Left renal pelvis (tissue), 4 donors: ENCODE measurements at regions not wholly inside any gene's neighbourhood (a gene's known extent, or its start where the extent isn't known, plus 50 kb on each side); places are given as distances from the start of the nearest gene placed in this dataset.
"Not testable (repeated sequence)": the region's sequence is repeated elsewhere in the genome, so short reads cannot be mapped to it uniquely, and the experiment has no call there.

Experiments used
- DNase-seq, 4 donors: peaks; one replicate each; pipeline ENCODE4 v3.0.0-alpha.2; 2013; ENCODE audit warnings: low read depth in 4 of 4, low spot score in 3 of 4

DNA sequence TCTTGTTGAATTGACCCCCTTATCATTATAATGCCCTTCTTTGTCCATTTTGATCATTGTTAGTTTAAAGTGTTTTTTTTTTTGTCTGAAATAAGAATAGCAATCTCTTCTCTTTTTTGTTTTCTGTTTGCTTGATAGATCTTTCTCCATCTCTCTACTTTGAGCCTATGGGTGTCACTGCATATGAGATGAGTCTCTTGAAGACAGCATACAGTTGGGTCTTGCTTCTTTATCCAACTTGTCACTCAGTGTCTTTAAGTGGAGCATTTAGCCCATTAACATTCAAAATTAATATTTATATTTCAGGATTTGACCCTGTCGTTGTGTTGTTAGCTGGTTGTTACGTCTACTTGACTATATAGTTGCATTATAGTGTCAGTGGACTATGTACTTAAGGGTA, 135.4 kb downstream of the HMHB1 start:
- no peak for DNase-seq

DNA sequence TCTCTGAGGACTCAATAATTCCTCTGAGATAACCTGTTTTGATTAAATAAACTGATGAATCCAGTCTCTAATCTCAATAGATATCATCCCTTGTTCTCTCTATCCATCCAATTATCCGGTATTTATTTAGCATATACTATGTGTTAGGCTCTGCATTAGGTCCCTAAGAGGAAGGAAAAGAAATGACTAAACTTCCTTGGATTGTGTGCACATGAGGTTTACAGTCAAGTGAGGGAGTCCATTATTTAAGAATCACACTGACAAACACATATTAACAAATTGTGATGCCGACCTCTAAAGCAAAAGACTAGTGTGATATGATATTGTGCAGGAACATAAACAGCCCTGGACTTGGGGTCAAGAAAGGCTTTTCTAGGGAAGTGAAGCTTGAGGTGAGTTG, 140.8 kb downstream of the HMHB1 start:
- no peak for DNase-seq

DNA sequence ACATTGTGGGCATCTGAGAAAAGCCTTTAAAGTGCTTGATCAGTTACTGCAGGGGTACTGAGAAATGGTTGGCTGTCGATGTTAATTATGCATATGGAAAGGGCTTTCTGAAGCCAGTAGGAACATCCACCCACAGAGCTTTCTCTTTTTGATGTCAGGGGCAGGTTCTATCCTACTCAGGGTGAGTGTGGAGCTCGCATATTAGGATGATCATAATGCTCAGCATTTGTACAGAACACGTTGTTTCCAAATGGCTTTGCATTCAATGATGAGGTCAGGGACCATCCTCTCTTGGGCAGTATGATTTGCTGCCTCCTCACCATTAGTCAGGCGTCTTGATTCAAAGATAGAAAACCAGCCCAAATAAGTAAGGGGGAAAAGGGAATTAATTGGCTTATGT, 141.9 kb downstream of the HMHB1 start:
- DNase-seq: no peak

DNA sequence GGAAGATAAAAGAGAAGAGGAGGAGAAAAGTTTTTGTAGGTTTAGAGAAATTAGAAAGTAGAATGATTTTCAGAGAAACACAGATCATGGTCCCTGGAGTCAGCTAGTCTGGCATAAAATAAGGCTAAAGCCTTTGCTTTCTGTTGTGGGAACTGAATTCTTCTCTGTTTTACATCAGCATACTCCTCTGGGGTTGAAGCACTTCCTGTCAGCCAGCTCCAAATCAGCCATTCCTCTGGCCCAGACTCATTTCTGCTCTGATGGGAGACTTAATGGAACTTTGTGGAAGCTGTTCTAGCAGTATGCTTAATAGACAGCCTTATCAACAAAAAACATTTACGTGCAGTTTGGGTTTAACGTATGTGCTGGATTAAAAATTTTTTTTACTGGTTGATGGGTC, 143.2 kb downstream of the HMHB1 start:
- DNase-seq: peak in 1 of 4 donors; percentile 4

DNA sequence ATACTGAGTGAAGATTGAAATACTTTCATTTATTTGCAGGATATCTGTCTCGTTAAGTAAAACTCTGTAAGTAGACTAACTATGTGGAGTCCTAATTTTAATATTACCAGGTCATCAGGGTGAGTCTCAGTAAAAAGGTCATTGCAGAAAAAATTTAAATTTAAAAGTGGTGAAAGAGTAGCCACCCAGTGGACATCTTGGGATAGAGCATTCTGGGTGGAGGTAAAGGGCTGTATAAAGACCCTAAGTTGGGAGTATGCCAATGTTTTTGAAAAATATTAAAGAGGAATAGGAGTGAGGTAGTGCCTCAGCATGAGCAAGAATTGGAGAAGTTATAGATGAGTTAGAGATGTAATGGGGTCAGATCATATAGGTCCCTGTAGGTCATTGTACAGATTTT, 145.5 kb downstream of the HMHB1 start:
- no peak for DNase-seq

DNA sequence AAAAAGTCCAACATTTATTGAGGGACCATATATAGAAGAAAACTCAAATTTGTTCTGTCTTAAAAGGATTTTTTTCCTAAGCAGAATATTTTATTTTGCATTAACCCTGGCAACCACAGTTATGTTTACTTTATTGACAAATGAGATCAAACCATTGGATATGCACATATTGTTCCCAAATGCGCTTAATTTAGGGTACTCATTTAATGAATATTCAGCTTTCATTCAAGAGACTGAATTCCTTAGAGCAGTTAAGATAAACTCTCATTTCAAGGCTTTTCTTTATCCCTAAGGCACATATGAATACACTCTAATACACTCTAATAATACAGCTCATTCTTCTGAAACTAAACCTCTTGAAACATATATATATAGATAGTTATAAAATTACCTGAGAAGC, 150.2 kb downstream of the HMHB1 start:
- no peak for DNase-seq

DNA sequence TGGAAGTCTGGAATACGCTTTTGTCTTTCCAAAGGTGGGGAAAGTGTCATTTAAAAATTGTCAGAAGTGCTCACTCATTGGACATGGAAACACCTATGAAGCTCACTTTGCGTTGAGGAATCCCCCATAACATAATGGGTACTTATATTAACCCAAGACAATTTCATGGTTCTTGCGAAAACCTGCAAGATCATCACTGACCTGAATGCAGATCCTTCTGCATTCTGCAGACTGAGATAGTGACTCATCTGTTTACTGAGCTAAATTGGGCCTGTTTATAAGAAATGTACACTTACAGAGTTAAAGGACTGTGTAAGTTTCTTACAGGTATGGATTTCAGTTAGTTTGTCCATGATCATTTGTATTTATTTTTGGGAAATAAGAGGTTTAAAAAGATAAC, 153.0 kb downstream of the HMHB1 start:
- DNase-seq: no peak

DNA sequence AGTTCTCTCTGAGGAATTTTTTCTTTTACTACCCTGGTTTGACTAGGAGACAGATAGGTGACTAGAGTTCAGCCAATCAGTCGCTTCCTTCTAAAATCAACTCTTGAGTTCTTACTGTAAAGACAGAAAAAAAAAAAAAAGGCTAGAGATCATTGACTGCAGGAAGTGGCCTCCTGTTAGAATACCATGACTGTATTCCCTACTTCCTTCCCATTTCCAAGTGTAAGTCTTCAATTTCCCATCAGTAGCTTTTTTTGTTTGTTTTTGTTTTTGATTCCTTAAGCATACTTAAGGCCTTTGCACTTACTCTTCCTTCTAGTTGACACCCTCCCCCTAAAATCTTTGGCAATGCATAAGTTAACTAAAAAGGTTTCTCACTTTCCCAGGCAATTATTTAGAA, 154.3 kb downstream of the HMHB1 start:
- no peak for DNase-seq

DNA sequence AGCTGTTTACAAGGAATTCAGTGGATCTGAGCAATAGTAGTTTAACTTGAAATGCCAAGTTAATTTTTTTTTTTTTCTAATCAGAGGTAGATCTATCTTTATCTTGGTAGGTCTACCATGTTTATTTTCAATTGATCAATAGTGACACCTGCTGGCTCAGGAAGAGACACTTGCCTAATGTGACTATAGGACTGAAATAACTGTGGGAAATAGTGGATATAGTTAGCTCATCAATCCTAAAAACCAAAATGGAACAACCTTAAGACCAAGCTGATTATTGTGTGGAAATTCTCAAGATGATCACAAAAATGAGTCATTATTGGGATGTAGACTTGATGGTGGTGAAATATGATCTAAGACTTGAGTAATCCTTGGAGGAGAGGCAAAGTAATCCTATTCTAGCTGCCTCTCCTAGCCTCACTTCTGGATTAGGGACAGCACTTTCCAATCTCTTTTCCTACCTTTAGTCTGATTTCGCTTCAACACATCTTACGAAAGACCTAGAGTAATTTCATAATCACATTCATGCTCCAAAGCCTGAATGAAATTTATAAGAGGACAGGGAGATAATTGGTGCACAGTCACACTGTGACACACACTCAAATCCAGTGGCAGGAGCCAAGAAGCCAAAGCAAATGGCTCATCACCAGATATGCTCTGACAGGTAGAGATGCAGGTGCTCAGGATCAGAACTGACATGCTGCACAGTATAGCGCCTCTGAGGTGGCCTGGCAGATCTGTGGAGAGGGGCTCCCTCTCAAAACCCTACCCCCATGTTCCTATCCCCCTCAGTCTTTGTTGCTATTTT, 156.3 kb downstream of the HMHB1 start:
- no peak for DNase-seq

DNA sequence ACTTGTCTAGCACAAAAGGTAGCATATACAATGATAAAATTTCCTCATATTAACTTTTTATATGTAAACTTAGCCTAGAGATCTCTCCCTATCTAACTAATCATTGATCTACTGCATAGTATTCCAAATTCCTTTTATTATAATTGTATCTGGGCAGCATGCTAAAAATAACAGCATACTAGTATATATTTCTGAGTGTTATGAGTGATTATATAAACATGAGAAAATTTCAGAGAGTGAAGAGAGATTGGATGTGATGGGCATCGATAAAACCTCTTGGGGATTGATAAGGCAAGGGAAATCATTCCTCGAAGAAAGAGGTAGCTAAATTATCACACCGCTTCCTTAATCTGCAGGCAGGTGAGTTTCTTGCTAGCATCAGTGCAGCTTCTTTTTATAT, 158.2 kb downstream of the HMHB1 start:
- no peak for DNase-seq

DNA sequence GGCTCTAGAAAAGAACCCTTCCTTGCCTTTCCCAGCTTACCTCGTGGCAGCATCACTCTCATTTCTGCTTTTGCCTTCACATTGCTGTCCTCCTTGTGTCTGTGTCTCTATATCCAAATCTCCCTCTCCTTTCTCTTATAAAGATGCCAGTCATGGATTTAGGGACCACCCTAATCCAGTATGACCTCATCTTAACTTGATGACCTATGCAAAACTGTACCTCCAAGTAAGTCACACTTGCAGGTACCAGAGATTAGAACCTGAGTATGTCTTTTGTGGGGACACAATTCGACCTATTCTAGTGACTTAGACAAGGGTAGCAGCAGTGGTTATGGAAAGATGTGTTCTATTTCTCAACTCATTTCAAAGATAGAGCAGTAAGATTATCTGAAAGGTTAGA, 160.1 kb downstream of the HMHB1 start:
- no peak for DNase-seq

DNA sequence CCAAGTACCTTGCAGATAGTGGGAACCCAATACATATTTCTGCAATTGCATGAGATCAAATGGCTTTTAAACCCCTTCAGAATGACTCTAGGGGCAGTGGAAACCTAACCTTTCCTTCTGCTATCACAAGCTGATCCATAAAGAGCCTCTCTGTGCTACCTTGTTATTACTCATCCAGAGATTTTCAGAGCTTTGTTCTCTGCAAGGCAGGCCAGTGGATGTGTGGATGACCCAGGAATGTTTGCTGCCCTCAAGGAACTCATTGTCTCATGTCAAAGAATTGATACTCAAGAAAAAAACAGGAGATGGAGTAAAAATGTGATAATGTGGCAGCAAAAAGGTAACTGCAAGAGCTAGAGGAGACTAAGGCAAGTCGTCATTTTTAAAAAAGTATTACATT, 164.1 kb downstream of the HMHB1 start:
- no peak for DNase-seq

DNA sequence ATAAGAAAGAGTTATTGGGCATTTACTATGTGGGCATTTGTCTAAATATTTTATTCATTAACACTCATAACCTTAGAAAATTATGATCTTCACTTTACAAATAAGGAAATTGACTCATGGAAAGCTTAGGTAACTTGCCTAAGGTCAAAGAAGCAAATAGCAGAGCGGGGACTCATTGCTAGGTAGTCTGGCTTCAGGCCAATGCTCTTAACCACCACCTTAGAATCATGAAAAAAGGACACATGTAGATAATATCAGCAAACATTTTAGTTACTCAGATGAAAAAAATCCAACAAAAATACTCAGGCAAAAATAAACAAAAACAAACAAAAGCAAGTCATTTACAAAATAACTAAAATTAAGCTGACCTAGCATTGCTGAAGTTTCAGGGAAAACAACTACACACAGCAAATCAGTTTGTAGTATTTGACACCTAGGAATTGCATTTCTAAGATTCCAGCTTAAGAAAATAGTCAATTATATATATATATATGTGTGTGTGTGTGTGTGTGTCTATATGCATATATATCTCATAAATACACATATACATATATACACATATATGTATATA, 166.0 kb downstream of the HMHB1 start:
- no peak for DNase-seq

DNA sequence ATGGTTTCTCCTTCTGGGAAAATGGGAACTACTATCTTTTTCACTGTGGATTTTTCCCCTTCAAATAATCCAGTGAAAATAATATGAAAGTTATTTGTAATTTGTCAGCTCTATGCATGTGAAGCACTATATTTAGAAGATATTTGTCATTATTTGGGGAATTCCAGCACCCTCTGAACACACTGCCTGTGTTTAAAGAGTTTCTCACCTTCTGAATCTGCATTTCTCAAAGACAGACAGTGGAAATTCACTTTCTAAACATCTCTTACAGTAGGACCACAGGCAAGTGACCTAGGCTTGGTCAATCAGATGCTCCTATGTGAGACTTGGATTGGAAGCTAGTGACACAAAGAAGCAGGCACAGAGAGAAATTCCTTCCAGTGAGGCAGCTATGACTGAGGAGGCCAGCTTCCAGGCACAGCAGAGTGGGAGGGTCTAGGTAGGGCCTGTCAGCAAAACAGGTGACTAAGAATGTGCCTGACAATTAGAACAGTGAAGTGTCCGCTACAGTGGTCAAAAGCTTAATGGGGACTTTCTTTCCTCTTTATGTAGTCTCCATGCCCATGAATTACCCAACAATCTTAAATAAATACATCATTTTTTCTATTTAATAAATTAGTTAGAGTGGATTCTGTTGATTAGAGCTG, 167.2 kb downstream of the HMHB1 start:
- no peak for DNase-seq

DNA sequence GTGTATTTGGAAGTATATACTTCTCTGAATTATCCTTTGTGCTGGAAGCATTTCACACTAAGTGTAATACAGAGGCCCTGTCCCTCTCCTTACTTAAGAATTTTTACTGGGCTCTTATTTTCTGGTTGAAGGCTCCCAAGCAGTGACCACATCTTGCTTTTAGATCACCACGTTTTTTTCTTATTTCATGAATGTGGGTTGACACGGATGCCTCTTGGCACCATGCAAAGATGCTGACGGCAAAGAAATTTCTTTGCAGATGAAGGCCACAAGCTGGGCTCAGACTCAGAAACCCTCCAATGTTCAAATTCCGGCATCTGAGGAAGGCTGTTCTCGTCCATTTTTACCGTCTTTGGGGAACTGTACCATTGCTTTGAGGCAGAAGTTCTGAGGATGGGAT, 168.5 kb downstream of the HMHB1 start:
- no peak for DNase-seq

DNA sequence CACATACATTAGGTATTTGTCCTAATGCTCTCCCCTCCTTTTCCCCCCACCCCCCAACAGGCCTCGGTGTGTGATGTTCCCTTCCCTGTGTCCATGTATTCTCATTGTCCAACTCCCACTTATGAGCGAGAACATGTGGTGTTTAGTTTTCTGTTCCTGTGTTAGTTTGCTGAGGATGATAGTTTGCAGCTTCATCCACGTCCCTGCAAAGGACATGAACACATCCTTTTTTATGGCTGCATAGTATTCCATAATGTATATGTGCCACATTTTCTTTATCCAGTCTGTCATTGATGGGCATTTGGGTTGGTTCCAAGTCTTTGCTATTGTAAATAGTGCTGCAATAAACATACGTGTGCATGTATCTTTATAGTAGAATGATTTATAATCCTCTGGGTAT, 171.0 kb downstream of the HMHB1 start:
- not testable (repeated sequence) for DNase-seq

DNA sequence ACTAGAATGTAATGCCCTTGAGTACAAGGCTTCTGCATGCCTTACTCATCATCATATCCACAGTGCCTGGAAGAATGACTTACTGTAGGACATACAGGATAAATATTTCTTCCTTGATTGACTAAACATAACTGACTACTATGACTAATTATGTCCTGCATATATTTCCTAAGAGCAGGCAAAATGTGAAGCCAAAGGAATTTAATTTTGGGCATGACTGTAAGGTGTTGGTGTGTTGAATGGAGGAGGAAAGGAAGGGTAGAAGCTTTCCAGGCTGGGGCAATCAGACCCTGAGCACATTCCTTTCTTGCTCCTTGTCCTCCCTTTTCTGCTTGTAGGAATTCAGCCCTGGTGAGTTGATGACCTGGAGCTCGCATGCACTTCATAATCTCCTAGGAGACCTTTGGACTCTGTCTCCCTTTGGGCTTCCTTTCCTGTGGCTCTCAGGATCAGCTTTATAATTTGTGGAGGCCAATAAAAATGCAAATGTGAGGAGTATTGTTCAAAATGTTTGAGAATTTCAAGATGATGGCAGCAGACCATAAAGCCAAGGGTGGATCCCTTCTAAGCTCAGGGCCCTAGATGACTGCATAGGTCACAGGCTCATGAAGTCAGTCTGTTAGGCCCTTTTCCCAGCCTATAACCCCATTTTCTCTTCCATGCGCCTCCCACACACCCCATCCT, 174.0 kb downstream of the HMHB1 start:
- DNase-seq: no peak

DNA sequence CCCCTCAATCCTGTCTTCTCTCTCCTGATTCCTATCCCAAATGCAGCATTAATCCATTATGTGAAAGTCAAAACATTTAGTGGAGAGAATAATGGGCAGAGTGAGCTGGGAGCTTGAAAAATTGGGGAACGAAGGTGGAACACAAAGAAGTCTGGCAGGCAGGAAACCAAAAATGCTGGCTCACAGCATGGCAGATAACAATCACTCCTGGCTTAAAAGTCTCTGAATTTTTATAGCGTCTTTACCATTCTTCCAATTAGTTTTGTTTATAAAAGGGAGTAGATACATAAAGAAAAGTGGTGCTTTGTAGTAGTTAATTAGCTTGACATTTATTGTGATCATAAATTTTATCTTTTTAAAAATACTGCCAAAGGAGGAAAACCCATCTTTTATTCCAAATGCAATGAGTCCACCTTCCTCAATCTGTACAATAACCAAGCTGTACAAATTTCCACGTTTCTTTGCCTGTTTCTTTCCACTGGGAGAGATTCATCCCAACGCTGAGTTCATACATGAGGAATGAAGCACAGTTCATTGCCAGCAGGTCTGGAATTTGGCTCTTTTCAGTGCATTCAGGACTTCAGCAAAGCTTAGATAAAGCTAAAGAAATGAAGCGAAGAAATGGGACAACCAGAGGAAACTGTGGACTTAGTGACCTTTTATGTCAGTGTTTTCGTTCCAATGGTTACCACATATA, 174.7 kb downstream of the HMHB1 start:
- no peak for DNase-seq

DNA sequence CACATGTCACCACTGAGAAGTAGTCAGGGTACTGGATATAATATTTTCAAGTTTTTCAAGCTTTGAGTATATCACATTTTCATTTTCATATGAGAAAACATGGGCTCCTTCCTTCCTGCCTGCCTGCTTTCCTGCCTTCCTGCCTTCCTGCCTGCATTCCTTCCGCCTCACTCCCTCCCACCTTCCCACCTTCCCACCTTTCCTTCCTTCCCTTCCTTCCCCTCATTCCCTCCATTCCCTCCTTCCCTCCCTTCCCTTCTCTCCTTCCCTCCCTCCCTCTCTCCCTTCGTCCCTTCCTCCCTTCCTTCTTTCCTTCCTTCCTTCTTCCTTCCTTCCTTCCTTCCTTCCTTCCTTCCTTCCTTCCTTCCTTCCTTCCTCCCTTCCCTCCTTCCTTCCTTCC, 175.3 kb downstream of the HMHB1 start:
- DNase-seq: no peak

DNA sequence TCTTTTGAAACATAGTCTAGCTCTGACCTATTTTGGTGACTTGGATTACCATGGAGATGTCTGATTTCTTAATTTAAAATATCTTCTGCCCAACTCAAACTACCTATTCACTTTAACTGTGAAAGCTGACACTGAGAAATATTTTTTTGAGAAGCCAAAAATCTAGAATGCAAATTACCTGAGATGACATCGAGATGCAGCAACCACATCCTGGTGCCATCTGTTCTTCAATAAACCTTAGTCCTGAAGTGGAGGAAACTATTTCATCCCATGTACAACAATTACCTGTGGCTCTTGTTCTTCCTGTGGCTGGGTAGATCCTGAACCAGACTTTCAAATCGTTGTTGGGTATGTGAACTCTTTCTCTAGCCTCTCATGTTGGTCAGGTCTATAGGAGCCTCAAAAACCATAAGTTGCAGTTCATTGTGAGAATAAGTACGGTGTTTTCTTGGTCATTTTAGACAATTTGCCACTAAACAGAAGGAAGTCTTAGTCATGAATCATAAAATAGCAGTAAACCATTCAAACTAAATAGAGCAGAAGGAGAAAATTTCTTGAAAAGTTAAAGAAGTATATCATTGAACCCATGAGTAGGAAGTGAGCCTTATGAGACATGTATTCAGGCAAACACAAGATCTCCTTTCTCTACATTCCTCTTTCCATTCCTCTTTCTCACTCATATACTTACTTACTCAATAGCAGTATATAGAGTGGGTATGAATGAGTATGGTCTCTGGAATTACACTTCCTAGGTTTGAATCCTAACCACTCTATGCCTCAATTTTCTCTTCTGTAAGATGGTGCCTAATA, 176.0 kb downstream of the HMHB1 start:
- DNase-seq: no peak
